ENCODE measurements at regions not wholly inside any gene's neighbourhood (a gene's known extent, or its start where the extent isn't known, plus 50 kb on each side); places are given as distances from the start of the nearest gene placed in this dataset.

DNA sequence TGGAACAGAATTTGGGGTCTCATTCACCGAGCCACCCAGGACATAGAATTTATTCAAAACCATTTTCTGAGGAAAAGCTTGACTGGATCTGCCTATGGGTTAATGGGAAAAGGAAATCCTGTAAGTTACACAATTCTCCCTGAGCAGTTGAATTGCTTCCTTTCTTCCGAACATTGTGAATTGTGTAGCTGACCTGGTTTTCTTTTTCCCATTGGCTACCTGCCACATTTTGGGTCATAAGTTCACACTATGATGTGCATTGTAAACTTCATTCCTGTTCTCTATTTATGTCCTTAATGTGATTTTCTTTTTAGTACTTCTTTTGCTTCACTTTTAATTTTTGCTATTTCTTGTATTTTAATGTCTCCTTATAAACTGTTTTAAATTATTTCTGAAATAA is 386.0 kb upstream of the LRRC3B start:
- TF ChIP-seq POLR2AphosphoS5 (IDR thresholded peaks at IDR 0.05; ENCODE audit: low read depth, low read length) = no peak
- TF ChIP-seq POLR2A (IDR thresholded peaks at IDR 0.05; ENCODE audit: low read depth, low read length) = no peak
- no peak for TF ChIP-seq TAF1 (IDR thresholded peaks at IDR 0.05; ENCODE audit: low read depth, low read length)
- no peak for TF ChIP-seq POU2F2 (IDR thresholded peaks at IDR 0.05; ENCODE audit: low read depth, low read length)
- TF ChIP-seq SPI1 (IDR thresholded peaks at IDR 0.05; ENCODE audit: low read depth, low read length) = no peak
- TF ChIP-seq PAX5 (IDR thresholded peaks at IDR 0.05; ENCODE audit: insufficient read depth, low read length, severe bottlenecking) = no peak

Measured in GM12891 (cell line).